HEK293 (cell line): ENCODE measurements at regions not wholly inside any gene's neighbourhood (a gene's known extent, or its start where the extent isn't known, plus 50 kb on each side); places are given as distances from the start of the nearest gene placed in this dataset.
A peak's percentile ranks its signal among the peaks of the same experiment; 100 is the strongest.

Experiments
- BCL11A ChIP-seq: fragments of 450-650 bp; formaldehyde crosslinking; IDR thresholded peaks from 2 replicates; pipeline ENCODE4 v1.5.1; 2016; ENCODE audit warnings: low read depth, missing biosample characterization, missing genetic modification characterization
- GLI2 ChIP-seq: fragments of 450-650 bp; formaldehyde crosslinking; IDR thresholded peaks from 2 replicates; pipeline ENCODE4; 2017; ENCODE audit warnings: missing biosample characterization, missing genetic modification characterization, low read depth, borderline replicate concordance
- KLF10 ChIP-seq: fragments of 450-650 bp; IDR thresholded peaks from 2 replicates; pipeline ENCODE4 v1.5.1; 2018; ENCODE audit warnings: missing biosample characterization, mild to moderate bottlenecking, missing genetic modification characterization
- MYNN ChIP-seq: fragments of 450-650 bp; formaldehyde crosslinking; IDR thresholded peaks from 2 replicates; pipeline ENCODE4 v1.5.1; 2016; ENCODE audit warnings: missing biosample characterization, missing genetic modification characterization, borderline replicate concordance
- MZF1 ChIP-seq: fragments of 450-650 bp; formaldehyde crosslinking; IDR thresholded peaks from 2 replicates; pipeline ENCODE4 v1.5.1; 2017; ENCODE audit warnings: missing biosample characterization, missing genetic modification characterization, borderline replicate concordance
- ZNF132 ChIP-seq: fragments of 450-650 bp; formaldehyde crosslinking; IDR thresholded peaks from 2 replicates; pipeline ENCODE4 v1.5.1; 2017; ENCODE audit warnings: missing biosample characterization, missing genetic modification characterization, borderline replicate concordance
- ZNF23 ChIP-seq: fragments of 450-650 bp; formaldehyde crosslinking; IDR thresholded peaks from 2 replicates; pipeline ENCODE4 v1.5.1; 2016; ENCODE audit warnings: missing biosample characterization, missing genetic modification characterization, borderline replicate concordance
- ZNF514 ChIP-seq: fragments of 450-650 bp; formaldehyde crosslinking; IDR thresholded peaks from 2 replicates; pipeline ENCODE4 v1.5.1; 2016; ENCODE audit warnings: missing biosample characterization, missing genetic modification characterization
- ZNF548 ChIP-seq: fragments of 450-650 bp; formaldehyde crosslinking; IDR thresholded peaks from 2 replicates; pipeline ENCODE4 v1.5.1; 2016; ENCODE audit warnings: missing biosample characterization, missing genetic modification characterization
- ZNF558 ChIP-seq: fragments of 450-650 bp; formaldehyde crosslinking; IDR thresholded peaks from 2 replicates; pipeline ENCODE4 v1.5.1; 2016; ENCODE audit warnings: missing biosample characterization, missing genetic modification characterization
- ZNF624 ChIP-seq: fragments of 450-650 bp; formaldehyde crosslinking; IDR thresholded peaks from 2 replicates; pipeline ENCODE4 v1.5.1; 2017; ENCODE audit warnings: missing biosample characterization, missing genetic modification characterization
- ZNF629 ChIP-seq: fragments of 450-650 bp; formaldehyde crosslinking; IDR thresholded peaks from 2 replicates; pipeline ENCODE4 v1.5.1; 2017; ENCODE audit warnings: missing biosample characterization, missing genetic modification characterization
- ZNF660 ChIP-seq: fragments of 450-650 bp; IDR thresholded peaks from 2 replicates; pipeline ENCODE4 v1.5.1; 2018; ENCODE audit warnings: missing biosample characterization, mild to moderate bottlenecking, missing genetic modification characterization
- TF ChIP-seq, protein P1 (sequence below): fragments of 450-650 bp; formaldehyde crosslinking; IDR thresholded peaks from 2 replicates; pipeline ENCODE4 v1.5.1; 2016; ENCODE audit warnings: missing biosample characterization, missing genetic modification characterization
- TF ChIP-seq, protein P2 (sequence below): fragments of 450-650 bp; formaldehyde crosslinking; IDR thresholded peaks from 2 replicates; pipeline ENCODE4 v1.5.1; 2017; ENCODE audit warnings: missing biosample characterization, missing genetic modification characterization
- TF ChIP-seq, protein P3 (sequence below): sonication (generic); formaldehyde crosslinking; IDR thresholded peaks from 2 replicates; pipeline ENCODE4 v1.8.1; 2022; ENCODE audit warnings: mild to moderate bottlenecking, moderate library complexity, missing genetic modification reagents
- TF ChIP-seq, protein P4 (sequence below): fragments of 450-650 bp; formaldehyde crosslinking; IDR thresholded peaks from 2 replicates; pipeline ENCODE4 v1.5.1; 2016; ENCODE audit warnings: missing biosample characterization, missing genetic modification characterization
- TF ChIP-seq, protein P5 (sequence below): fragments of 450-650 bp; formaldehyde crosslinking; IDR thresholded peaks from 2 replicates; pipeline ENCODE4 v1.5.1; 2017; ENCODE audit warnings: missing biosample characterization, missing genetic modification characterization
- TF ChIP-seq, protein P6 (sequence below): fragments of 450-650 bp; formaldehyde crosslinking; IDR thresholded peaks from 2 replicates; pipeline ENCODE4 v1.5.1; 2016; ENCODE audit warnings: missing biosample characterization, missing genetic modification characterization, low read depth

DNA sequence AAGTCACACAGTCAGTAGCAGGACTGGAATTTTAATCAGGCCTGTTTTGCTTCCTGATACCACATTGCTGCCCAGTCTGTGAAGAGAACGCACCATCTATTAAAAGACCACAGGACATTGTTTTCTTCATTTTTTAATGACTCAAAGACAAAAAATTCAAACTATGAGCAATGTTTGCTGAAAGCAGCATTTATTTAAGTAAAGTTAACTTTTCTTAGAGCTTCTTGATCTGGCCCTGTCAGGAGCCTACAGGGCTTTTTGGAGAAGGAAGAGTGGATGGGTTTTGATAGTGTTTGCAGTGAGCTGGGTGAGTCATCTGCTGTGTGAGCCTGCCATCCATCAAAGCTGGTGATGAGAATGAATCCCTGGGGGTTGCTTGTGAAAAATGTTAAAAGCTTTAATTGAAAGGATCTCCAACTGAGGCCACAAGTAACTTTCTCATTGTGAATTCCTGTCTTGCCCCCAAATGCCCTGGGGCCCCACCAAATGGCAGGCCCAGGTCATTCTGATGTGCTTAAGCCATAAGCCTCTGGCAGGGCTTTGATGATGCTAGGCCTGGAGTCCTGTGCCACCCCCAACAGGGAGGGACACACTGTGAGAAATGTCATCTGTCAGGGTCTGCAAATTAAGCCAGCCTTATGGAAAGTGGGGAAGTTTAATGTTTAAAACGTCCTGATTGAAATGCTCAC is 136.2 kb upstream of the PFN2 start (continued):
- TF ChIP-seq, protein P1, sequence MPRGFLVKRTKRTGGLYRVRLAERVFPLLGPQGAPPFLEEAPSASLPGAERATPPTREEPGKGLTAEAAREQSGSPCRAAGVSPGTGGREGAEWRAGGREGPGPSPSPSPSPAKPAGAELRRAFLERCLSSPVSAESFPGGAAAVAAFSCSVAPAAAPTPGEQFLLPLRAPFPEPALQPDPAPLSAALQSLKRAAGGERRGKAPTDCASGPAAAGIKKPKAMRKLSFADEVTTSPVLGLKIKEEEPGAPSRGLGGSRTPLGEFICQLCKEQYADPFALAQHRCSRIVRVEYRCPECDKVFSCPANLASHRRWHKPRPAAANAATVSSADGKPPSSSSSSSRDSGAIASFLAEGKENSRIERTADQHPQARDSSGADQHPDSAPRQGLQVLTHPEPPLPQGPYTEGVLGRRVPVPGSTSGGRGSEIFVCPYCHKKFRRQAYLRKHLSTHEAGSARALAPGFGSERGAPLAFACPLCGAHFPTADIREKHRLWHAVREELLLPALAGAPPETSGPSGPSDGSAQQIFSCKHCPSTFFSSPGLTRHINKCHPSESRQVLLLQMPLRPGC (tag by site-specific recombination), result no peak
- TF ChIP-seq ZNF514 (tag by site-specific recombination) (no peak), ZNF660 (tag by site-specific recombination) (peak; percentile 52; the same call in 1 of the 2 replicates), ZNF558 (tag by site-specific recombination) (no peak), ZNF629 (tag by site-specific recombination) (peak; percentile 34; the same call in 1 of the 2 replicates), KLF10 (tag by site-specific recombination) (0 out of 2 replicates have a peak, but pooled peaks have one; percentile 33), BCL11A (tag by site-specific recombination) (no peak), ZNF23 (no peak), ZNF132 (tag by site-specific recombination) (no peak), MZF1 (tag by site-specific recombination) (no peak), ZNF548 (tag by site-specific recombination) (no peak), ZNF624 (tag by site-specific recombination) (no peak), MYNN (no peak), GLI2 (peak; percentile 63; the same call in 1 of the 2 replicates)
- TF ChIP-seq, protein P2, sequence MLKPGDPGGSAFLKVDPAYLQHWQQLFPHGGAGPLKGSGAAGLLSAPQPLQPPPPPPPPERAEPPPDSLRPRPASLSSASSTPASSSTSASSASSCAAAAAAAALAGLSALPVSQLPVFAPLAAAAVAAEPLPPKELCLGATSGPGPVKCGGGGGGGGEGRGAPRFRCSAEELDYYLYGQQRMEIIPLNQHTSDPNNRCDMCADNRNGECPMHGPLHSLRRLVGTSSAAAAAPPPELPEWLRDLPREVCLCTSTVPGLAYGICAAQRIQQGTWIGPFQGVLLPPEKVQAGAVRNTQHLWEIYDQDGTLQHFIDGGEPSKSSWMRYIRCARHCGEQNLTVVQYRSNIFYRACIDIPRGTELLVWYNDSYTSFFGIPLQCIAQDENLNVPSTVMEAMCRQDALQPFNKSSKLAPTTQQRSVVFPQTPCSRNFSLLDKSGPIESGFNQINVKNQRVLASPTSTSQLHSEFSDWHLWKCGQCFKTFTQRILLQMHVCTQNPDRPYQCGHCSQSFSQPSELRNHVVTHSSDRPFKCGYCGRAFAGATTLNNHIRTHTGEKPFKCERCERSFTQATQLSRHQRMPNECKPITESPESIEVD (tag by site-specific recombination), result peak; percentile 69; the same call in 1 of the 2 replicates
- TF ChIP-seq, protein P3, sequence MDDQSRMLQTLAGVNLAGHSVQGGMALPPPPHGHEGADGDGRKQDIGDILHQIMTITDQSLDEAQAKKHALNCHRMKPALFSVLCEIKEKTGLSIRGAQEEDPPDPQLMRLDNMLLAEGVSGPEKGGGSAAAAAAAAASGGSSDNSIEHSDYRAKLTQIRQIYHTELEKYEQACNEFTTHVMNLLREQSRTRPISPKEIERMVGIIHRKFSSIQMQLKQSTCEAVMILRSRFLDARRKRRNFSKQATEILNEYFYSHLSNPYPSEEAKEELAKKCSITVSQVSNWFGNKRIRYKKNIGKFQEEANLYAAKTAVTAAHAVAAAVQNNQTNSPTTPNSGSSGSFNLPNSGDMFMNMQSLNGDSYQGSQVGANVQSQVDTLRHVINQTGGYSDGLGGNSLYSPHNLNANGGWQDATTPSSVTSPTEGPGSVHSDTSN (CRISPR knock-in tag), result no peak
- TF ChIP-seq, protein P4, sequence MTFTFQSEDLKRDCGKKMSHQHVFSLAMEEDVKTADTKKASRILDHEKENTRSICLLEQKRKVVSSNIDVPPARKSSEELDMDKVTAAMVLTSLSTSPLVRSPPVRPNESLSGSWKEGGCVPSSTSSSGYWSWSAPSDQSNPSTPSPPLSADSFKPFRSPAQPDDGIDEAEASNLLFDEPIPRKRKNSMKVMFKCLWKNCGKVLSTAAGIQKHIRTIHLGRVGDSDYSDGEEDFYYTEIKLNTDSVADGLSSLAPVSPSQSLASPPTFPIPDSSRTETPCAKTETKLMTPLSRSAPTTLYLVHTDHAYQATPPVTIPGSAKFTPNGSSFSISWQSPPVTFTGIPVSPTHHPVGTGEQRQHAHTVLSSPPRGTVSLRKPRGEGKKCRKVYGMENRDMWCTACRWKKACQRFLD, result no peak
- TF ChIP-seq, protein P5, sequence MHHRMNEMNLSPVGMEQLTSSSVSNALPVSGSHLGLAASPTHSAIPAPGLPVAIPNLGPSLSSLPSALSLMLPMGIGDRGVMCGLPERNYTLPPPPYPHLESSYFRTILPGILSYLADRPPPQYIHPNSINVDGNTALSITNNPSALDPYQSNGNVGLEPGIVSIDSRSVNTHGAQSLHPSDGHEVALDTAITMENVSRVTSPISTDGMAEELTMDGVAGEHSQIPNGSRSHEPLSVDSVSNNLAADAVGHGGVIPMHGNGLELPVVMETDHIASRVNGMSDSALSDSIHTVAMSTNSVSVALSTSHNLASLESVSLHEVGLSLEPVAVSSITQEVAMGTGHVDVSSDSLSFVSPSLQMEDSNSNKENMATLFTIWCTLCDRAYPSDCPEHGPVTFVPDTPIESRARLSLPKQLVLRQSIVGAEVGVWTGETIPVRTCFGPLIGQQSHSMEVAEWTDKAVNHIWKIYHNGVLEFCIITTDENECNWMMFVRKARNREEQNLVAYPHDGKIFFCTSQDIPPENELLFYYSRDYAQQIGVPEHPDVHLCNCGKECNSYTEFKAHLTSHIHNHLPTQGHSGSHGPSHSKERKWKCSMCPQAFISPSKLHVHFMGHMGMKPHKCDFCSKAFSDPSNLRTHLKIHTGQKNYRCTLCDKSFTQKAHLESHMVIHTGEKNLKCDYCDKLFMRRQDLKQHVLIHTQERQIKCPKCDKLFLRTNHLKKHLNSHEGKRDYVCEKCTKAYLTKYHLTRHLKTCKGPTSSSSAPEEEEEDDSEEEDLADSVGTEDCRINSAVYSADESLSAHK (tag by site-specific recombination), result 0 out of 2 replicates have a peak, but pooled peaks have one; percentile 34
- TF ChIP-seq, protein P6, sequence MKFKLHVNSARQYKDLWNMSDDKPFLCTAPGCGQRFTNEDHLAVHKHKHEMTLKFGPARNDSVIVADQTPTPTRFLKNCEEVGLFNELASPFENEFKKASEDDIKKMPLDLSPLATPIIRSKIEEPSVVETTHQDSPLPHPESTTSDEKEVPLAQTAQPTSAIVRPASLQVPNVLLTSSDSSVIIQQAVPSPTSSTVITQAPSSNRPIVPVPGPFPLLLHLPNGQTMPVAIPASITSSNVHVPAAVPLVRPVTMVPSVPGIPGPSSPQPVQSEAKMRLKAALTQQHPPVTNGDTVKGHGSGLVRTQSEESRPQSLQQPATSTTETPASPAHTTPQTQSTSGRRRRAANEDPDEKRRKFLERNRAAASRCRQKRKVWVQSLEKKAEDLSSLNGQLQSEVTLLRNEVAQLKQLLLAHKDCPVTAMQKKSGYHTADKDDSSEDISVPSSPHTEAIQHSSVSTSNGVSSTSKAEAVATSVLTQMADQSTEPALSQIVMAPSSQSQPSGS (tag by site-specific recombination), result no peak
- TF ChIP-seq, all 188 proteins: peak for 27
